Tibial nerve (tissue), 4 donors: ENCODE measurements at regions not wholly inside any gene's neighbourhood (a gene's known extent, or its start where the extent isn't known, plus 50 kb on each side); places are given as distances from the start of the nearest gene placed in this dataset.

Experiments used
- CTCF ChIP-seq, 5 experiments: fragments of 200-600 bp in 3 of 5; fragments of 450-650 bp in 2 of 5; sonication (generic) in 3 of 5; IDR thresholded peaks; one replicate each; pipeline ENCODE4 v1.5.1; 2016 to 2019; ENCODE audit warnings: antibody characterized with exemption in 5 of 5, mild to moderate bottlenecking in 3 of 5, moderate library complexity in 2 of 5
- EP300 ChIP-seq, 2 donors: sonication (generic); formaldehyde crosslinking; IDR thresholded peaks; one replicate each; pipeline ENCODE4 v1.6.1; 2017; ENCODE audit warnings: antibody characterized with exemption in 2 of 2, mild to moderate bottlenecking in 1 of 2
- POLR2A ChIP-seq, 2 donors: fragments of 450-650 bp; IDR thresholded peaks; one replicate each; pipeline ENCODE4 v1.6.1; 2017; ENCODE audit warnings: antibody characterized with exemption in 2 of 2, mild to moderate bottlenecking in 2 of 2, moderate library complexity in 2 of 2

GRCh38 chr7:53756946-53757345 is 721.5 kb downstream of the POM121L12 start:
- no peak for TF ChIP-seq CTCF (IDR thresholded peaks at IDR 0.05)
- no peak for TF ChIP-seq POLR2A (IDR thresholded peaks at IDR 0.05)
- no peak for TF ChIP-seq EP300 (IDR thresholded peaks at IDR 0.05)
